NB4 (cell line): ENCODE measurements at regions not wholly inside any gene's neighbourhood (a gene's known extent, or its start where the extent isn't known, plus 50 kb on each side); places are given as distances from the start of the nearest gene placed in this dataset.

Experiments used
- MYC ChIP-seq: IDR thresholded peaks from 2 replicates; pipeline ENCODE4 v1.6.1; 2011; ENCODE audit warnings: low read depth, low read length
- POLR2A ChIP-seq: IDR thresholded peaks from 2 replicates; pipeline ENCODE4 v1.6.1; 2011; ENCODE audit warnings: mild to moderate bottlenecking; ENCODE audit not compliant: insufficient read length; ENCODE audit errors: extremely low read depth
- TF ChIP-seq, protein P1 (sequence below): IDR thresholded peaks from one replicate; pipeline ENCODE4 v1.5.1; 2012; ENCODE audit warnings: low read depth, low read length
- TF ChIP-seq, protein P2 (sequence below): IDR thresholded peaks from 2 replicates; pipeline ENCODE4 v1.6.1; 2011; ENCODE audit warnings: low read depth, low read length

DNA sequence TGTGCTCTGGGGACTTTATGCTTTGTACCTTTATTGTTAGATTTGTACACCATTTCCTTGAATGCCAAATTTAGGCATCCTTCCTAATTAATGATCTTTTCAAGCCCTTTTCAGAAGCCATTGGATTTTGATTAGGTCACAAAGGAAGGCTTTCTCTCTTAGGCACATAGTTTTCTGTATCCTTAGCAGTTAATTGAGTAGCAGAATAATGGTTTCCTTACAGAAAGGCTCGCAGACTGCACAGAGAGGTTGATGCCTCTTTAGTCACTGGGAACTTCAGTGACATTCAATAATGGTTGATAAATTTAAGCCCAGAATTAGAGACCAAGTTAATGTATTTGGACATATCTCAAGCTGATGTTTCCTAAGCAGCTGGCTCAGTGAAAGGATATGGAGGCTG, 139.1 kb upstream of the VGLL2 start:
- TF ChIP-seq, protein P1, sequence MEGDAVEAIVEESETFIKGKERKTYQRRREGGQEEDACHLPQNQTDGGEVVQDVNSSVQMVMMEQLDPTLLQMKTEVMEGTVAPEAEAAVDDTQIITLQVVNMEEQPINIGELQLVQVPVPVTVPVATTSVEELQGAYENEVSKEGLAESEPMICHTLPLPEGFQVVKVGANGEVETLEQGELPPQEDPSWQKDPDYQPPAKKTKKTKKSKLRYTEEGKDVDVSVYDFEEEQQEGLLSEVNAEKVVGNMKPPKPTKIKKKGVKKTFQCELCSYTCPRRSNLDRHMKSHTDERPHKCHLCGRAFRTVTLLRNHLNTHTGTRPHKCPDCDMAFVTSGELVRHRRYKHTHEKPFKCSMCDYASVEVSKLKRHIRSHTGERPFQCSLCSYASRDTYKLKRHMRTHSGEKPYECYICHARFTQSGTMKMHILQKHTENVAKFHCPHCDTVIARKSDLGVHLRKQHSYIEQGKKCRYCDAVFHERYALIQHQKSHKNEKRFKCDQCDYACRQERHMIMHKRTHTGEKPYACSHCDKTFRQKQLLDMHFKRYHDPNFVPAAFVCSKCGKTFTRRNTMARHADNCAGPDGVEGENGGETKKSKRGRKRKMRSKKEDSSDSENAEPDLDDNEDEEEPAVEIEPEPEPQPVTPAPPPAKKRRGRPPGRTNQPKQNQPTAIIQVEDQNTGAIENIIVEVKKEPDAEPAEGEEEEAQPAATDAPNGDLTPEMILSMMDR: no peak
- TF ChIP-seq, protein P2, sequence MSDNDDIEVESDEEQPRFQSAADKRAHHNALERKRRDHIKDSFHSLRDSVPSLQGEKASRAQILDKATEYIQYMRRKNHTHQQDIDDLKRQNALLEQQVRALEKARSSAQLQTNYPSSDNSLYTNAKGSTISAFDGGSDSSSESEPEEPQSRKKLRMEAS: no peak
- no peak for TF ChIP-seq MYC
- no peak for TF ChIP-seq POLR2A
